ENCODE measurements at regions not wholly inside any gene's neighbourhood (a gene's known extent, or its start where the extent isn't known, plus 50 kb on each side); places are given as distances from the start of the nearest gene placed in this dataset.

DNA sequence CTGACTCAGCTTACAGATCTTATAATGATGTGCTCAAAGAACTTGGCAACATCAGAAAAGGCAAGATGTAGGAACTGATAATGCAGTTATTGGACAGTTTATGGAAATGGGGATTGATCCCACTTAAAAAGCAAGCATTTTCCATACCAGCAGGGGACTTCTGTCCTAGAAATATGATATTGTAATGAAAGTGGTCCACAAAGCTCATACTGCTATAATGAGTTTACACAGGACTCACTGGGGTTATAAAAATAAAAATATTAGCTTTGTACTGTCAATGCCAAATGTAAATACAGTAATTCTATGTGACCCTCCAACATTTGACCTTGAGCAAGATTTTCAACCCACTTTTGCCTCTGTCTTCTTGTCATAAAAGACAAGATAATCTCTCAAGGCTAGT is 145.5 kb upstream of the SEM1 start:
- TF ChIP-seq, protein P1, sequence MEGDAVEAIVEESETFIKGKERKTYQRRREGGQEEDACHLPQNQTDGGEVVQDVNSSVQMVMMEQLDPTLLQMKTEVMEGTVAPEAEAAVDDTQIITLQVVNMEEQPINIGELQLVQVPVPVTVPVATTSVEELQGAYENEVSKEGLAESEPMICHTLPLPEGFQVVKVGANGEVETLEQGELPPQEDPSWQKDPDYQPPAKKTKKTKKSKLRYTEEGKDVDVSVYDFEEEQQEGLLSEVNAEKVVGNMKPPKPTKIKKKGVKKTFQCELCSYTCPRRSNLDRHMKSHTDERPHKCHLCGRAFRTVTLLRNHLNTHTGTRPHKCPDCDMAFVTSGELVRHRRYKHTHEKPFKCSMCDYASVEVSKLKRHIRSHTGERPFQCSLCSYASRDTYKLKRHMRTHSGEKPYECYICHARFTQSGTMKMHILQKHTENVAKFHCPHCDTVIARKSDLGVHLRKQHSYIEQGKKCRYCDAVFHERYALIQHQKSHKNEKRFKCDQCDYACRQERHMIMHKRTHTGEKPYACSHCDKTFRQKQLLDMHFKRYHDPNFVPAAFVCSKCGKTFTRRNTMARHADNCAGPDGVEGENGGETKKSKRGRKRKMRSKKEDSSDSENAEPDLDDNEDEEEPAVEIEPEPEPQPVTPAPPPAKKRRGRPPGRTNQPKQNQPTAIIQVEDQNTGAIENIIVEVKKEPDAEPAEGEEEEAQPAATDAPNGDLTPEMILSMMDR (IDR thresholded peaks at IDR 0.05; ENCODE audit: poor library complexity, severe bottlenecking): no peak
- no peak for TF ChIP-seq MXI1 (conservative IDR thresholded peaks at IDR 0.05; ENCODE audit: poor library complexity, severe bottlenecking)
- no peak for TF ChIP-seq EP300 (conservative IDR thresholded peaks at IDR 0.05; ENCODE audit: poor library complexity, severe bottlenecking)
